Daoy (cell line): ENCODE measurements at regions not wholly inside any gene's neighbourhood (a gene's known extent, or its start where the extent isn't known, plus 50 kb on each side); places are given as distances from the start of the nearest gene placed in this dataset.
"Not testable (repeated sequence)": the region's sequence is repeated elsewhere in the genome, so short reads cannot be mapped to it uniquely, and the experiment has no call there.

Experiments
- DNase-seq: peaks from one replicate; pipeline ENCODE4 v3.0.0-alpha.2; 2015; ENCODE audit warnings: low read depth

DNA sequence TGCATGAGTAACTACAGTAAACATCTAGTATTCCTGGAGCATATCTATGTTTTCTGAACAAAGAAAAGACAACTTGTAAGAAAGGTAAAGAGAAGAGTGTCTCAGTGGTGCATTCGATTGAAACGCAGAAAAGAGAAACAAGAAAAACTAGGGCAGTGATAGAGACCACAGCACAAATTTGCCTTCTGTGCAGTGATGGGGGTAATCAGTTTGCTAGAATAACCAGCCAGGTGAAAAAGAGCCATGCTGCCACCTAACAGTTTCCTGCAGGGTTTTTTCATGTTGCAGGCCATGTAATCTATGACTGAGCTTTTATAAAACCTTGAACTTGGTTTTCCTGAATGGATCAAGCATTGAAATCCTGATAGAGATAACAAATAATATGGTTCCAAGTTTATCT is 198.4 kb upstream of the MEF2C start:
- DNase-seq, result no peak

DNA sequence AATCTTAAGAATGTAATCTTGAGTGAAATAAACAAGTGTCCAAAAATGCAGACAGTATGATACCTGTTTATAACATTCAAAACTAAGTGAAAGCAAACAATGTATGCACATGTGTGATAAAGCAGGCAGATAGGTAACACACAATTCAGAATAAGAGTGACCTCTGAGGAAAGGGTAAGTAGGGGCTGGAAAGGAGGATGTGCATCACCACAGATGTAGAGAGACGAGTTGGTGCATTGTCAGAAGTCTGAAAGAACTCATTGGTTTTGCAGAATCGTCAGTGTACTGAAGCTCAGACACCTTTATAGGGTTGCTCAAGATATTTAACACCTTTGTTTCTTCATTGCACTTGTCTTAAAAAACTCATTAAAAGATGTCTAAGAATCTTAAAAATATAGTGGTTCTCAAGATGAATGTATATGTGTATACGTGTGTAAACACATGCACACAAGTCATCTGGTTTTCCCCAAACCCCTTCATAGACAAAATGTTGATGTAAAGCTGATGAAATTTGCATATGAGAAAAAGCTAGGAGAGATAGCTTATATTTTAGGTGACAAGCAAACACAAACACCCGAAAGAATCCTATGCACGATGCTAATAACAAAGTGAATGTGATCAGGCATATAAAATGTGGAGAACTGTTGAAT is 197.6 kb upstream of the MEF2C start:
- no peak for DNase-seq

DNA sequence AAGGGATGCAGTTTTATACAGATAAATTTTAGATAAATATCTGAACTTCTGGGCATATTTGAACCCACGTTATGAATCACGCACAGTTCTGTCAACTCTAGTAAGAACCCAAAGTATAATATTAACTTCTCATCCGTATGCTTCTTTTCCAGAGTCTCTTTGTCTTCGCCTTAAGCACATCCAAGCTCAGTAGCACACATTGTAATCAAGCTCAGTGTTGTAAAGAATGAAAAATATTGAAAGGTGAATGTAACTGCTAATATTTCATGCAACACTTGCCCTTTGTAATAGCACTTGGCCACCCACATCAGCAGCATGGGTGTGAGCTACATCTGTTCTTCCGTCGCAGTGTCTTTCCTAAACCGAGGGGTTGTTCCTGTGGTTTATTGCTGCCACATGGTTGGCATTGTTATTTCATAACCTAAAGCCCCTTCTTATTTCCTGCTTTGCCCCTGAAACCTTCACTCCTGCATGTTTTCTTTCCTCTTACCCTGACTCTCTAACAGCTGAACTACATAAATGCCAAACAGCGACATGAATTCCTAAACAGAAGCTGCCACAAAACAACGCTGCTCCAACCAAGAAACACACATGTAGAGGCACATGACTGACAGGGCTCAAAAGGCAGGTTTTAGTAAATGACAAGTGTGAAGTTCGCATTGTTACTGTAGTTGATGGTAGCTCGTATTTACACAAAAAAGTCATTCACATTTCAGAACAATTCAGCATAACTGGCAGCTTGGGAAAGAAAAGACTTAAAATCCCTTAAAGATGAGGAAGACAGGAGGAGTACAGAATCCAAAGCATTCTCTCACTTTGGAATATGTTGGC is 190.1 kb upstream of the MEF2C start:
- no peak for DNase-seq

DNA sequence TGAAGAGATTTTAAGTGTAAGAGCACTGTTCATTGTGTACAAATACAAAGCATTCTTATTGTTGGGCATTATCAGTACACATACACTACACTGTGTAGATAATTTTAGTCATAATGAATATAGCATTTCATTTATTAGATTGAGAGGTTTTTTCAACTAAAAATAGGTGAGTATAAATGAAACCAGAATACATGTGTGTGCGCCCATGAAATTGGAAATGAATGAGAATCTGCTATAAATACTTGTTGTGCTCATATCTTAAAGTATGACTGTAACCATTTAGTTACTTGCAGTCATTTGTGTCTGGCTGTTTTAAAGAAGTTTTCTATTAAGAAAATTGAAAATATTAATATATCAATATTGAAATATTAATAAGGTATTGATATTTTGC is 189.0 kb upstream of the MEF2C start:
- no peak for DNase-seq

DNA sequence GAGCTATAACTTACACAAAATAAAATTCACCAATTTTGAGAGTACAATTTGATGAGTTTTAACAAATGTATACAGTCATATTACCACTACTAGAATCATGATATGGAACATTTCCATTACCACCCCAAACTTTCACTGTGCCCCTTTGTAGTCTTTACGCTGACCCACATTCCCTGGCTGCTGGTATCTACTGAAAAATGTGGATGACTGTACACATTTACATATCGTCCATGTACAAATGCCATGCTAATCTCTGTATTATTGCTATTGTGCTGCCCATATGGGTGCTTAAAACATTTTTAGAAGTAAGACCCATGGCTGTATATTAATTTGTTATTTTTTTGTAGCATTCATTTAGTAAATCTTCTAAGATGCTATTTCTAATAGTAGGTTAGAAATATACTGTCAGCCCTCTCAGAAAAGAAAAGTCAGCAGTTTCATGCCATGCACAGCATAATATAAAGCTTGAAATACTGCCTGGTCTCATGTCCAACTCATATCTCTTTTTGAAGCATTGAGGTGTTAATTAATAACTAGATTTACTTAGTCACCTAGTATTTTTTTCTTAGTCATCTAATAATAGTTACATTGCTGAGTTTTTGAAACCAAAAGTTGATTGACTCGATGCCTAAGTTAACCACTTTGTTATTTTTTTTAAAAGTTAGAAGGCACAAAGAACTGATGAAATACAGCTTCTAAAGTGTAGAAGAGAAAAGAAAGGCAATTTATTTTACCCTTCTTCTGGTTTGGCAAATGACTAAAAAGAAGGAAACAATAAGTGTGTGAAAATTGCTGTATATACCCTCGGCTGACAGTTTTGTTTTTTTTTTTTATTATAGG is 188.3 kb upstream of the MEF2C start:
- no peak for DNase-seq

DNA sequence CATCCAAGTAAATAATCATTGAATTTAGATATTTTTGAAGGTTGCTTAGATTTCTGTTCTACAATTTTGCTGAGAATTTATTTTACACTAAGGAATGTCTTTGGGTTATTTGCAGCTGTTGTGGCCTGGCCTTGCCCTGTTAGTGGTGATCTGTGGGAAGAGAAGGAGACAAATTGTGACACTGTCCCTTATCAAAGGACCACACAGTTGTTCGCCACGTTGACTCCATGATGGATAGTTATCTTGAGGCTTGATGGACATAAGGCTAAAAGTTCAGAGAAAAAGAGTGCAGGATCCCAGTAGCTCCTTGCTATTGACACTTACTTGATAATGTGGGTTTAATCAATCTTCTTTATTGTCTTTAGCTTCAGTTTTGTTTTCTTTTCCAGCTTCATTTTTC is 186.6 kb upstream of the MEF2C start:
- DNase-seq, result no peak

DNA sequence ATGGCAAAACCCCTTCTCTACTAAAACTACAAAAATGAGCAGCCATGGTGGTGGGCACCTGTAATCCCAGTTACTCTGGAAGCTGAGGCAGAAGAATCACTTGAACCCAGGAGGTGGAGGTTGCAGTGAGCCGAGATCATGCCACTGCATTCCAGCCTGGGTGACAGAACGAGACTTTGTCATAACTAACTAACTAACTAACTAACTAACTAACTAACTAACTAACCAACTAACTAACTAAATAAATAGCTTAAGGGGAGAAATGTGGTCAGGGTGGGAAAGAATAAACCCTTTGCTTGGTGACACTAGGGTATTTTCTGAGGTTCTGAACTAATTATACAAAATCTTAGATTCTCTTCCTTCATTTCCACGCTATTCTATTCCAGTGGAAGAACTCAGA is 184.4 kb upstream of the MEF2C start:
- no peak for DNase-seq

DNA sequence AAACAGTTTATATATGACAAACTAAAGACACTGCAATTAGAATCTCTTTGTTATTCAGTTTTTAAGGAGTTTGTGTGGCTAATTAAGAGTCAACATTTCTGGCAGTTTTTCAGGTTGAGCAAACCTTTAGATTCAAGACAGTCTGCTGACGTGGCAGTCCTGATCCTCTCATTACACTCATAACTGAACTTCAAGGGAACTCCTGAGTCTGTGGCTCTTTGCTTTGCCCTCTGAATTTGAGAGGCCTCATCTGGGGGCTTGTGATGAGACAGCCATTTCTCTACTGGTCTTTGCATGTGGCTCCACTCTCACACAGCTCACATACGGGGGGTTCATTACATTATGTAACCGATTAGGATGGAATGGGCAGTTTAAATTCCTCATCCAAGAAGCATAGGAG is 182.9 kb upstream of the MEF2C start:
- no peak for DNase-seq

DNA sequence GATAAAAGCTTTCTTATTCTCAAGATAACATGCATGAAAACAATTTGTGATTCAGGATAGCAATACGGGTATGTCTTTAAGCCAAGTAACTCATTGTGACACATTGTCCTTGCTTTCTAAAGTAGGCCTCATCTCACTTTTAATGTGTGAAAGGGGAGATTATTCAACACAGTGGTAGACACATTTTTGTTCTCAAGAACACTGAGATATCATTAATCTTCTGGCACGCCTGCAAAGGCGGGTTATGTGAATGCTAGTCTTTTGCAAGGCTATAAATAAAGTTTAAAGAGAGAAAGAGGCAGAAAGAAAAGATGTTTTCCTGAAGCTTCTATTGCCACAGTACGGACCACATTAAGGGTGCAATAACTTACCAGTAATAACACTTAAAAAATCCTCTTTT is 181.8 kb upstream of the MEF2C start:
- no peak for DNase-seq

DNA sequence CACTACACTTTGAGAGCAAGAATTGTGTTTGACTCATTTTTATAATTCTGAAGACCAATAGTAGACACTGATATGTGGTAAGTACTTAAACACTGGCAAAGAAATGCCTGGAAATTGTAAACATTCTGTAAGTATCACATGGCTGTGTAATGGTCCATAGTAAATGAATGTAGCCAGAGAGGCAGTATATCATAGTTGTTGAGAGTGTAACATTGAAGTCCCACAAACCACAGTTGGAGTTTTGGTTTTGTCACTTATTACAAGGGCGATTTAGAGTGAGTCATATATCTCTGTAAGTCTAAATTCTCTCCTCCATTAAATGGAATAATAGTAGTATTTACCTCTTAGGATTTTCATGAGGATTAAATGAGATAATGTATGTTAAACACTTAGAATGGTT is 181.1 kb upstream of the MEF2C start:
- DNase-seq, result peak; percentile 43

DNA sequence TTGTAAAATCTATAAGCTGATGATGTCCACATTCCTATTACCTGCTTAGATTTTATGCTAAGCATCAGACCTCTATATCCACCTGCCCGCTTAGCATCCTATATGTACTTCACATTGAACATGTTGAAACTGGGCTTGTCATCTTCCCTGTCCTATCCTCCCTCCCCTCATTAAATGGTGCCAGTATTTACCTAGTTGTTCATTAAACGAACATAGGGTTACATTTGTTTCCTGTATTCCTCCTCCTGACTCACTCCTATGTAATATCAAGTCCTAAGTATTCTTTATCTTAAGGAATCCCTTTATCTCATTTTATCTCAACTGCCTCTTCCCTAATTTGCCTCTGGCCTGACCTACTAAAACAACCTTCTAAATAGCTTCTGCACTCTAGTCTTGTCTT is 177.8 kb upstream of the MEF2C start:
- DNase-seq, result no peak

DNA sequence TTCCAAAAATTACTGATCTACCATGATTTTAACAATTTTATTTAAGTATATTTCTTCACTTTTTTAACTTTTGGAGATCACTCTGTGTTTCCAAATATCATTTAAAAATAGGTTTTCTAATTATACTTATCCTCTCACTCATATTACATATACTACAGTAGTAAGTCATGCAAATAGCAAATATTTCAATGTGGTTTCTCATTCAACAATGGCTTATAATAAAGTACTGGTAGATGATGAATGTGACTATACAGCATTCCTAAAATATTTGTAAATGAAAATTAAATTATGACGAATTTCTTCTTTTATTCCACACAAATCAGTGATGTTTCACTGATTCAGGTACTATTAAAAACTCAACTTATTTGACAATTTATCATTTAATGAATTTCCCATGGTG is 176.3 kb upstream of the MEF2C start:
- DNase-seq, result no peak

DNA sequence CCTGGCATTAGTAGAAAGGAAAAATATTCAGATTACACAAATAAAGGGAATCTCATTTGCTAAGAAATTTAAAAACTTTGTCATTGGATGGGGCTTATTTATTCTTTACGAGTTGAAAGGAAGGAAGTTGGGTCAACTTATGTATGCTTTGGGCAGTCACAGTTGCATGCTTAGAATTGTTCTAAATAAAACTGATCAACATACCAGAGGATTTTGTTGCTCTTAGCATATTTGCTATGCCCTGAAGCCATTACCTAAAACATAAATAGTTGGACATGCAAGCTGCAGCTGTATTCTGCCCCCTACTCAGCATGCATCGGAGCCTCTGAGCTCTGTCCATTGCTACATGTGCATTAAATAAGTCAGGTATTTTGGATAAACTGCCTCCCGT is 172.7 kb upstream of the MEF2C start:
- no peak for DNase-seq

DNA sequence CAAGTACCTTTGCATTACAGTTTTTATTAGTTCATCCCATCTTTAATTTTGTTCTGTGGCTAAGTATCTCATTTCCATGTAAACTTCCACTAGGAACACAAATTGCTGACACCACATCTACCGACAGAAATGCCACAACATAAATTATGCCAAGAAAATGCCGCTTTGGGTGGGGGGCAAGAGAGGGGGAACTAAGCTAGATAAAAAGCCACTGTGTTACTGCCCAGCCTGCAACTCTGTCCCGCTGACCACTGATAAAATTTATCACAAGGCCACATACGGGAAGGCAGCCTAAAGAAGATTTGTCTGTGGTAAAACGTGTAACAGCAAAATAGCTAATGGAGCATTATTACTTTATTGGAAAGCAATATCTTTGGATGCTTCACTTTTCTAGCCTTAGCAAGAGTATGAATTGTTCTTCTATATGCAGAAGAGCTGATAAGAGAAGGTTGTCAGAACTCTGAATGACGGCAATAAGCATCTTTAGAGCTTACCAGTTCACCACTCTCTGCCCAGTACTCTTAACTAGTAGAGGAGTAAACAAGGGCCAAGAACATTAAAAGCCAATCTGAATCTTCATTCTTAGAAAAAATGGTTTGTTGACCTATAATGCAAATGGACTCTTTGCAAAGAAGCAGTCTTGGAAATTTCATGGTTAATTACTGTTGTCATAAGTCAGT is 172.2 kb upstream of the MEF2C start:
- no peak for DNase-seq

DNA sequence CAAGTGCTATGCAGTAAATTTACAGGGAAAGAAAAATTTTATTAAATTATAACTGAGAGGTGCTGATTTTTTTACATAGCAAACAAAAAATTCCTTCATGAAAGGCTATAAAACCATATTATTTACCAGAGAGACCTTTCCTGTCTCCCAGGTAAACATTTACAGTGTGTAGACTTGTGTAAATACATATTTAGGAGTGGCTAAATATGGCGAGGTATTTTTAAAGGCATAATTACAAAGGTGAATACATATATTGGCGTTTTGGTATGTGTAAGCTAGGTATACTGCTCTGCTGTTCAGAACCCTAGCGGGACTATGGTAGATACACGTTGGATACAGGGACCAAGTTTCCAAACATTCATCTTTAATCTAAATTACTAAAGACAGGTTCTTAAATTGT is 170.6 kb upstream of the MEF2C start:
- no peak for DNase-seq

DNA sequence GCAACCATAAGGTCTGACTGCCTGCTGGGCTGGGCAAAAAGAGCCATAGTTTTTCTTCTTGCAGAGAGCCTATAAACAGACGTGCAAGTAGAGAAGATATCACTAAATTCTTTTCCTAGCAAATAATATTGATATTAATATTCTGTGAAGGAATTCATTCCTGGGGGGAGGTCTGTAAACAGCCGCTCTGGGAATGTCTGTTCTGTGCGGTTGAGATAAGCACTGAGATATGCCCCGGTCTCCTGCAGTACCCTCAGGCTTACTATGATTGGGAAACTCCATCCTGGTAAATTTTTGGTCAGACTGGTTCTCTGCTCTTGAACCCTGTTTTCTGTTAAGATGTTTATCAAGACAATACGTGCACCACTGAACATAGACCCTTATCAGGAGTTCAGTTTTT is 167.1 kb upstream of the MEF2C start:
- DNase-seq, result not testable (repeated sequence)

DNA sequence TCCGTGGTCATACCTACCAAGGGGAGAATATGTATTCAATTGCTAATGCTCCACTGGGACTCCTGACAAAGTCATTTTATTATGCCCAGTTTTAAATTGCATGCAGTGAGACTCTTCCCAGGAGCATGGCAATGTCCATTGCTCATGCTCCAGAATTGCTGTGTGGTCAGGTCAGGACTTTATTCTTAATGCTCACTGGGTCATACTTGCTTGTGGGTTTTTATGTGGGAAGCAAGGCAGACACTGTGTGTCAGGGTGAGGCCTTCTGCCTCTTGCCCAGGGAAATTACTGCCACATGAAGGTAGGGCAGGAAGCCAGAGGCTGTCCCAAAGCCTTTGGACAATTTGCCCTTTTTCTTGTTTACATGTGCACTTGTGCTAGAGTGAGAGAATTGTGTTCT is 164.6 kb upstream of the MEF2C start:
- DNase-seq, result peak; percentile 13

DNA sequence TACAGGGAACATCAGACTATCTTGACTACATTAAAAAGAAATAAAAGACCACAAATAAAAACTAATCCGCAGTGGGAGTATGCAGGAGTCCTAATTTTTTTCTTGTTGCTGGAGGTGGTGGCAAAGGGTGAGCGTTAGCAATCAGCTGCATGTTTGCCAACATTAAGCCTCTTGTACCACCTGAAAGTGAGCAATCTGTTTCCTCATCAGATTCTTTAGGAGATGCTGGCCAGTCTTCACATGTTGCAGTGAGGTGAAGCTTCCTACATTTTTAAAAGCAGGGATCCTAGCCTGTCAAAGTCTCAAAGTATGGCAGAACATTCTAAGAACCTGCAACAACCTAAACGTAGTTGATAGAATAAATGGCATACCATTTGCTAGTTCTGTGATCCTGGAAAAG is 162.2 kb upstream of the MEF2C start:
- no peak for DNase-seq

DNA sequence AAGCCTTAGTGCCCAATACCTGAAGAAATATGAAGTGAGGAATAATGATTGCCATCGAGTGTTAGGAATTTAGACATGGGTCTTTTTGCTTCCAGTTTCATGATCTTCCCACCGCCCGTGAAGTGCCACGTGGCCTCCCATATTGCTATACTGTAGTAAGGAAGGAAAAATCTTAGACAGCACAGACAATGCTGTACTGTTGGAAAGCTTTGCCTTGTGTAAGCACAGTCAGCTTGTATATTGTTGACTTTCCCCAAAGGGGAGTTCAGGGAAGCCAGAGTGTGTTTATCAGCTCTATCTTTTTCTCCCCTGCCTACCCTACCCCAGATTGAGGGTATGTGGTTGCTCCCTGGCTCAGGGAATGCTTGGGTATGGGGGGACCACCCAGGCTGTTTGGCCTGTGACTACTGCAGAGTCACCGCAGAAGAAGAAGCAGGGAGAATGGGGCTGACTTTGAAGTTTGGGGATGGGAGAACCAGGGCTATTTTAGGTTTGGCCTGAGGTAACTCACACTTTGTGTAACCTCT is 161.8 kb upstream of the MEF2C start:
- DNase-seq, result no peak

DNA sequence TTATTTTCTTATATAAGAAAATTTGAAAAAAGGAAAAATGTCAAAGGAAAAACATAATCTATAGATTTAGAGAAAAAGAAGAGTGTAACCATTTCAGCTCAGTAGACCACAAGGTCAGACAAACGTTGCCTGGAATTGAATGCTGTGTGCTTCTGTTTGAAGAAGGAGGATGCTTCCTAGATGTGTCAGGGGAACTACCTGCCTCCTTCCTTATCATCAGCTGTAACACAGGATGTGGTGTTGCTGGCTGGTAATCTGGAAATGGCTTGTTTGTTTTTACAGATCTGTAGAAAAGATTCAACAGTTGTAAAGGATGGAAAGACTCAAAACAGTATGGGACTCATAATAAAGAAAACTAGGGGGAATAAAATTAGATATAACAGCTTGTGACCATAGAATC is 160.7 kb upstream of the MEF2C start:
- DNase-seq, result peak; percentile 59

DNA sequence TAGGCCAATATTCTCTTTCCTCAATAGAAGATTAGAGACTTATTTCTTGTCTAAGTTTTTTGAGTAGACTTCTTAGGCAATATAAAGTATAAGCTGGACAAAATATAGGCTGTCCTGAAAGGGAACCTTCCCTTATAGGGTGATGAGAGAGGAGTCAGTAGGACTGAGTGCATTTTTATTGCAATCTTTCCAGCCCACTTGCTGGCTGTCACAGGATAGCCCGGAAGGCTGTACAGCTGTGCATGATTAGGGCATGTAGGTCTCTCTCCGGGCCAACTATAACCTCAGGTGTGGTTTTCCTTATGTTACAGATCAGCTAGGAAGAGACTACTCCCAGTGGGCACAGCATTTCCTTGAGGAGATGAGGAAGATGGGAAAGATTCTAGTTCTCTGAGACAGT is 159.8 kb upstream of the MEF2C start:
- no peak for DNase-seq

DNA sequence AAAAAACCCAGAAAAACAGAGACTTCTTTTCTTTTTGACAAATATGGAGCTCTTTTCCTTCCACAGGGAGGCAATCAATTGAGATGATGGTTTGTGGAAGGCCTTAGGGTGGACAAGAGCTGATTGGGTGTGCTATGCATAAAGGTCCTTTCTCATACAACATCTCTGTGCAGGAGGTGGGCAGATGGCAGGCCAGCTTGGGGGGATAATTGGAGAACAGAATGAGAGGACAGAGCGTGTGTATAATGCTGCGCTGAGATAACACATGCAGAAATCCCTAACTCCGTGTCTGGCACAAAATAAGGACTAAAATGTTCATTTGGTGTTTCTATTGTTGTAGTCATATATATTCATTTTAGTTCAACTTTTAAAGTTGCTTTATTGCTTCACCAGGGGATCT is 159.0 kb upstream of the MEF2C start:
- DNase-seq, result no peak
